K562 (cell line): ENCODE measurements at regions not wholly inside any gene's neighbourhood (a gene's known extent, or its start where the extent isn't known, plus 50 kb on each side); places are given as distances from the start of the nearest gene placed in this dataset.

ENCODE experiments used
- ATAC-seq: fragments of 200-7000 bp; cut with Tn5 transposase; 3 replicates; pipeline ENCODE4 v1.9.1; 2020; ENCODE audit warnings: moderate library complexity
- BruUV-seq: library from RNA; stranded (reverse); fragments of 400-500 nt; replicated peaks from 2 replicates; lab custom pipeline; 2021; lab: Mats Ljungman, UMichigan
- CTCF ChIA-PET: fragments of 300-600 bp; formaldehyde crosslinking; extraction: SDS; loops from one replicate; lab custom pipeline; 2021; ENCODE audit warnings: low intra/inter-chr PET ratio; lab: Yijun Ruan, JAX
- POLR2A ChIA-PET: fragments of 300-600, 350-650 bp; sonication (Branson Sonifier 250); formaldehyde crosslinking; extraction: SDS; loops from one replicate; lab custom pipeline; 2021; ENCODE audit warnings: antibody characterized with exemption, inconsistent platforms; lab: Yijun Ruan, JAX
- DNase-seq, 4 experiments: peaks; one replicate each; pipeline versions ENCODE4 v3.0.0 to v3.0.0-alpha.2; 2011 to 2018; ENCODE audit warnings: low spot score in 3 of 4, mixed read lengths in 3 of 4; ENCODE audit errors: extremely low read depth in 1 of 4
- FAIRE-seq: peaks from 2 replicates; lab custom pipeline; 2011; peaks lifted over from hg19 to GRCh38; lab: Jason Lieb, UNC
- H2AFZ ChIP-seq: 2 replicates; pipeline ENCODE4 v1.6.0; 2011; ENCODE audit warnings: low read depth, low read length, control low read depth, inconsistent platforms
- H3K27ac ChIP-seq: fragments of 200-600 bp; 3 replicates; pipeline ENCODE4 v1.8.0; 2011; ENCODE audit warnings: low read depth, mild to moderate bottlenecking, control low read depth, inconsistent platforms, low read length, moderate library complexity, mixed read lengths; ENCODE audit errors: extremely low read depth
- H3K27me3 ChIP-seq, 2 experiments: fragments of 300-600 bp in 1 of 2; 2 replicates in 1 of 2; 3 replicates in 1 of 2; pipeline versions ENCODE4 v1.6.0 to v1.8.0; 2011; ENCODE audit warnings: inconsistent platforms in 2 of 2, low read length in 2 of 2, mild to moderate bottlenecking in 1 of 2, mixed read lengths in 1 of 2, moderate library complexity in 1 of 2; ENCODE audit not compliant: control insufficient read depth in 2 of 2, insufficient read depth in 2 of 2
- H3K36me3 ChIP-seq: fragments of 300-600 bp; 3 replicates; pipeline ENCODE4 v1.8.0; 2011; ENCODE audit warnings: mild to moderate bottlenecking, low read length, inconsistent platforms; ENCODE audit not compliant: control insufficient read depth, insufficient read depth
- H3K4me1 ChIP-seq, 2 experiments: fragments of 200-600 bp in 1 of 2; replicated peaks in 1 of 2; 2 replicates in 1 of 2; 3 replicates in 1 of 2; pipeline versions ENCODE4 v1.5.1 to v1.8.0; 2011; ENCODE audit warnings: inconsistent platforms in 2 of 2, low read length in 2 of 2, mild to moderate bottlenecking in 1 of 2, mixed read lengths in 1 of 2, moderate library complexity in 1 of 2; ENCODE audit not compliant: control insufficient read depth in 2 of 2, insufficient read depth in 2 of 2
- H3K4me2 ChIP-seq: 2 replicates; pipeline ENCODE4 v1.6.1; 2011; ENCODE audit warnings: low read length, control low read depth, inconsistent platforms, mixed read lengths; ENCODE audit not compliant: insufficient read depth
- H3K4me3 ChIP-seq: fragments of 200-600 bp; sonication (generic), shearing (Covaris generic); 2 replicates; pipeline ENCODE4 v1.5.1; 2016; ENCODE audit warnings: control low read depth, inconsistent platforms
- H3K79me2 ChIP-seq: fragments of 200-600 bp; 3 replicates; pipeline ENCODE4 v1.8.0; 2011; ENCODE audit warnings: low read length, inconsistent platforms; ENCODE audit not compliant: control insufficient read depth, insufficient read depth
- H3K9ac ChIP-seq, 2 experiments: 2 replicates each; pipeline versions ENCODE4 v1.6.0 to v1.6.1; 2011; ENCODE audit warnings: low read depth in 2 of 2, low read length in 2 of 2, control low read depth in 1 of 2, inconsistent platforms in 1 of 2, mild to moderate bottlenecking in 1 of 2, mixed read lengths in 1 of 2; ENCODE audit not compliant: insufficient read depth in 1 of 2
- H3K9me1 ChIP-seq: one replicate; pipeline ENCODE4 v1.6.0; 2011; ENCODE audit warnings: inconsistent platforms, mild to moderate bottlenecking, low read length, moderate library complexity; ENCODE audit not compliant: control insufficient read depth, insufficient read depth
- H3K9me3 ChIP-seq: replicated peaks from 2 replicates; pipeline ENCODE4 v1.5.1; 2011; ENCODE audit warnings: low read depth, low read length, inconsistent platforms; ENCODE audit not compliant: control insufficient read depth, insufficient read depth
- H4K20me1 ChIP-seq: replicated peaks from 2 replicates; pipeline ENCODE4 v1.6.1; 2011; ENCODE audit warnings: low read length, inconsistent platforms, mixed read lengths; ENCODE audit not compliant: control insufficient read depth, insufficient read depth
- ATF3 ChIP-seq, 2 experiments: fragments of 450-650 bp in 1 of 2; sonication (generic) in 1 of 2; formaldehyde crosslinking in 1 of 2; IDR thresholded peaks in 1 of 2; conservative IDR thresholded peaks in 1 of 2; 2 replicates each; pipeline versions ENCODE4 v1.6.1 to v1.8.1; 2016 to 2023; ENCODE audit warnings: mild to moderate bottlenecking in 2 of 2, moderate library complexity in 2 of 2, inconsistent platforms in 1 of 2, missing genetic modification reagents in 1 of 2
- BACH1 ChIP-seq: fragments of 200-800 bp; sonication (Bioruptor generic); IDR thresholded peaks from 2 replicates; pipeline ENCODE4 v1.6.1; 2016; ENCODE audit warnings: missing genetic modification characterization, missing compliant biosample characterization
- FOXP1 ChIP-seq: sonication (generic); formaldehyde crosslinking; IDR thresholded peaks from 2 replicates; pipeline ENCODE4 v1.8.0; 2022; ENCODE audit warnings: mild to moderate bottlenecking, missing genetic modification reagents
- POU5F1 ChIP-seq: fragments of 150-350 bp; IDR thresholded peaks from 2 replicates; pipeline ENCODE4 v1.6.1; 2014; ENCODE audit warnings: borderline replicate concordance, low read length, low read depth, mild to moderate bottlenecking; ENCODE audit not compliant: partially characterized antibody
- SNIP1 ChIP-seq: fragments of 450-650 bp; IDR thresholded peaks from 2 replicates; pipeline ENCODE4 v1.7.1; 2017; ENCODE audit warnings: low read depth, mild to moderate bottlenecking
- ZNF318 ChIP-seq, 2 experiments: fragments of 450-650 bp; IDR thresholded peaks; 2 replicates each; pipeline ENCODE4 v1.6.1; 2016; ENCODE audit warnings: mild to moderate bottlenecking in 2 of 2, borderline replicate concordance in 1 of 2, low read depth in 1 of 2, moderate library complexity in 1 of 2
- ZNF592 ChIP-seq: fragments of 450-650 bp; IDR thresholded peaks from 2 replicates; pipeline ENCODE4 v1.6.1; 2017; ENCODE audit warnings: antibody characterized with exemption, mild to moderate bottlenecking
- WGBS: fragments of 100-300 bp; shearing (Covaris generic); methylation state at CpG from one replicate; pipeline ENCODE4 v1.1.6; 2016; ENCODE audit warnings: low coverage, mixed read lengths; ENCODE audit not compliant: insufficient coverage; ENCODE audit errors: missing lambda C conversion rate; 5-methylcytosine and 5-hydroxymethylcytosine counted together
- in situ Hi-C: fragments of 300-500 bp; cut with MboI; formaldehyde crosslinking; loops from 4 replicates; pipeline ENCODE4 v1.15.0; 2018; ENCODE audit warnings: inconsistent platforms, mixed read lengths
- intact Hi-C: fragments of 100-400 bp; cut with micrococcal nuclease; formaldehyde crosslinking; loops from 2 replicates; pipeline ENCODE4 v1.14.2; 2022

- TF ChIP-seq ZNF592: no peak
- TF ChIP-seq FOXP1: no peak
- TF ChIP-seq ATF3 (IDR thresholded peaks at IDR 0.05): no peak
- TF ChIP-seq ATF3 (CRISPR knock-in tag; conservative IDR thresholded peaks at IDR 0.05): no peak
- TF ChIP-seq, all 486 proteins: peak for 0
These were observed 633.4 kb upstream of the SYNCRIP start (continued) for GRCh38 chr6:86276056-86276455.

GRCh38 chr6:86273936-86274335 lies 631.2 kb upstream of the SYNCRIP start:
- no peak overlapping the region for H3K27ac ChIP-seq
- no peak overlapping the region for H3K4me2 ChIP-seq
- ChIA-PET CTCF (no interaction called here), POLR2A (no interaction called here)
- ATAC-seq (no peak), DNase-seq (no peak), FAIRE-seq (no peak)
- H3K9ac ChIP-seq: no peak overlapping the region
- no peak overlapping the region for H3K4me3 ChIP-seq
- 0% methylated on average over 2 of the region's 2 CpGs for WGBS
- BruUV-seq: no TSS peak
- intact Hi-C loops: no loop called here
- H3K79me2 ChIP-seq: no peaks in the 10 kb centered on the region
- H4K20me1 ChIP-seq: no peaks in the 10 kb centered on the region
- H3K36me3 ChIP-seq: no peaks in the 10 kb centered on the region
- no peaks in the 10 kb centered on the region for H3K9me1 ChIP-seq
- no peaks in the 10 kb centered on the region for H3K27me3 ChIP-seq
- no peaks in the 10 kb centered on the region for H3K4me1 ChIP-seq
- H2AFZ ChIP-seq: no peak overlapping the region
- in situ Hi-C loops: no loop called here
- no peaks in the 10 kb centered on the region for H3K9me3 ChIP-seq
- TF ChIP-seq POU5F1: no peak
- TF ChIP-seq BACH1 (tag): no peak
- TF ChIP-seq ZNF318 (IDR thresholded peaks at IDR 0.05; ENCODE audit: borderline replicate concordance in 1 of 2, low read depth in 1 of 2): no peak
- TF ChIP-seq SNIP1: no peak
